NCI-H2196 (cell line): ENCODE measurements at regions not wholly inside any gene's neighbourhood (a gene's known extent, or its start where the extent isn't known, plus 50 kb on each side); places are given as distances from the start of the nearest gene placed in this dataset.
"Not testable (repeated sequence)": the region's sequence is repeated elsewhere in the genome, so short reads cannot be mapped to it uniquely, and the experiment has no call there.

ENCODE experiments used
- DNase-seq: peaks from one replicate; lab custom pipeline; 2025; ENCODE audit not compliant: unreplicated experiment; lab: John Stamatoyannopoulos, UW

DNA sequence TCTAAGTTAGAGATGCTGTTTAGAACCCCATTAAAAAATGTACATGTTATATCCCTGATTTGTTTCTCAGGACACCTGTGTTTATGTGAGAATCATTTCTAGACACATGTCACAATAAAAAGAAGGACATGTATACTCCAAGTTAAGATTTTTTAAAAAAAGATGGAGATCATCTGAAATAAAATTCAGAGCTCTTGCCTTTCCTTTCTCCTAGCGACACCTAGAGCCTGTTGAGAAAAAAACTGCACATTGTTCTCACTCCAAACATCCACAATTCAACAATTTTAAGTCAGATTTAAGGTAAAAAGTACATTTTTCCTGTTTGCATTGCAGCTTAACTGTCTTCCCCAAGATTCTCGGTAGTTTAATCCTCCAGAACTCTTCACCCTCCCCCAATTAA is 171.8 kb downstream of the ATP6V0E2 start:
- not testable (repeated sequence) for DNase-seq

DNA sequence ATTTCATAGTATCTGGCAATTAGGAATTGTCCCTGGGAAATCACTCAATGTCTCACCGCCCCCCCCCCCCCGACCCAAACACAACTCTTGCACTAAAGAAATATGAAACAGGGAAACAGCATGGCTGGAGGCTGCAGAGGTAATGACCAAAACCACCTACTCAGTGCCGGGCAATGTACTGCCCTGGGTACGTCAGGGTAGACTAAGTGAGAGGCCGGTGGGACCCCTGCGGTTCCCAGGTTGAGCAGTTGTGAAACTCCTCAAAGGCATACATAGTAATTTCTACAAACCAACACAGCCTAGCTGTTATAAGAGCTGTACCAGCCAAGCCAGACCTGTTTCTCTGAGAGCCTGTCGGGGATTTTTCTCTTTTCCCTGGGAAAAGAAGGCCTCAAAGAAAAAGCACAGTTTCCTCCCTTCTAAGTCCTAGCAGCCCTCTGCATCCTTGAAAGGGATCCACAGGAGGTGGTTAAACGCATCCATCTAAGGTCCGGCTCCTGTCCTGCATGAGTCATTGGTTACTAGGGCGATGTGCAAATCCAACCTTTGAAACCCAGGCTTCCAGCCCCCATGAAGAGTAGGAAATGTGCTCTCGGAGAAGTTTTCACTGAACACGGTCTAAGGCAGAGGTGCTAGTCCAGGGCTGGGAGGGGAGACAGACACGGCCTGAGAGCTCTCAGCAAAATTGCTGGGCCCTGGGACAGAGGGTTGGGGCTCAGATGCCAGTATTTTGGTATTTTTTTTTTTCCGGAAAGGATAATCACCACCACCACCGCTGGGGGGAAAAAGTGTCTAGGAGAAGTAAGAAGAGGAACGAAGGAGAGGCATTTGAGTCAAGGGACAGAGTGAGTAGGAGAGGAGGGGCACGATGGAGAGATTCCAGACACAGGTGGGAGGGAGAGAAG is 172.8 kb downstream of the ATP6V0E2 start:
- not testable (repeated sequence) for DNase-seq

DNA sequence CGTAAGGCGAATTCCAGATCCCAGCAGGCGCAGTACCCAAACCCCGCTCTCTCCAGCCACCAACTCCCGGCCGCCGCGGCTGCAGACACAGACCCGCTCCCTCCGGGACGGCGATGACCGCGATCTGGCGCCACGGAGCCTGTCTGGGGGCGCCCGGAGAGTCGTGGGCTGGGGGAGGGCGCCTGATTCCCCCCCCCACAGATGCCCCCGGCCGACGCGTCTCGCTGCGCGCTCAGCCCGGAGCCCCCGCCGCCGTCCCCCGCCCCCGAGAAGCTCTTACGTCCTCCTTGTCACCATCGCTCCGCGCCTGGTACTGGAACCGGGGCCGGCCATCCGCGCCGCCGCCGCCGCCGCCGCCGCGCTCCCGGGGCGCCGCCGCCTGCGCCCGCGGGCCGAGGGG is 173.6 kb downstream of the ATP6V0E2 start:
- not testable (repeated sequence) for DNase-seq

- not testable (repeated sequence) for DNase-seq
Observed at GRCh38 chr7:150047772-150048171, 174.0 kb downstream of the ATP6V0E2 start.

GRCh38 chr7:150048244-150049011 is 174.7 kb downstream of the ATP6V0E2 start:
- DNase-seq = not testable (repeated sequence)

- DNase-seq = peak; percentile 31
Observed at GRCh38 chr7:150049012-150049655, 175.4 kb downstream of the ATP6V0E2 start.

DNA sequence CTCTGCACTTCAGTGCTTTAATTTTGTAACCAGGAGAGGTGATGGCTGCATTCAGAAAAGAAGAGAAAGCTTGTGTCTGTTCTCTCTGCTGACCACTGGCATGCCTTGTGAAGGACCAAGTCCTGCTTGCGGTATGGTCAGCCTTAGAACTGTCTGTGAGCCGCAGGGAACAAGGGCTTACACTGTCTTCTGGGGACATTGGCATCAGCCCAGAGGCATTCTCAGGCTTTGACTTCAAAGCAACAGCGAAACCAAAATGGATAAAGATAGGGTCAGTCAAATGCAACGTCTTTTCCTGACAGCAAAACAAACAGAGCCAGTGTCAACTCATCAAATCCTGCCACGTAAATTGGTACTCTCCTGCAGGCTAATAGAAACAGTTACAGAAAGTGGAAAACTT is 179.6 kb downstream of the ATP6V0E2 start:
- DNase-seq = not testable (repeated sequence)

GRCh38 chr7:150054242-150054641 is 180.5 kb downstream of the ATP6V0E2 start:
- not testable (repeated sequence) for DNase-seq

- DNase-seq = not testable (repeated sequence)
Observed at GRCh38 chr7:150060259-150061221, 186.8 kb downstream of the ATP6V0E2 start.

DNA sequence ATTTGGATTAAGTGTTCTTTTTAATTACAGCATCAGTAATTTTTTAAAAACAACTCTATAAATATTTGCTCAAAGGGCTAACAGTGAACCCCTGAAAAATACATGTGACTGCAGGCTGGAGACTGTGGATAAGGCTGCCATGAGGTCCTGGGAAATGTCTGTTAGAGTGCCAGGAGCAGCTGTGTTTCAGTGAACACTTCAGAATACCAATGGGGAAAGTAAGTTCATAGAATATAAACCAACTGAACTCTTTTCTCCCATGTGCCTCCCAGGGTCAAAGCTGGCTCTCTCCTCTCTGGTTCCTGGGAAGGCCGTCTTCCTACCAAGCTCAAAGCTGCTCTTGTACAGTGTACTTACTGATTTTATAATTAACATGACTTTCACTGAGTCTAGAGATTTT is 189.4 kb downstream of the ATP6V0E2 start:
- not testable (repeated sequence) for DNase-seq

DNA sequence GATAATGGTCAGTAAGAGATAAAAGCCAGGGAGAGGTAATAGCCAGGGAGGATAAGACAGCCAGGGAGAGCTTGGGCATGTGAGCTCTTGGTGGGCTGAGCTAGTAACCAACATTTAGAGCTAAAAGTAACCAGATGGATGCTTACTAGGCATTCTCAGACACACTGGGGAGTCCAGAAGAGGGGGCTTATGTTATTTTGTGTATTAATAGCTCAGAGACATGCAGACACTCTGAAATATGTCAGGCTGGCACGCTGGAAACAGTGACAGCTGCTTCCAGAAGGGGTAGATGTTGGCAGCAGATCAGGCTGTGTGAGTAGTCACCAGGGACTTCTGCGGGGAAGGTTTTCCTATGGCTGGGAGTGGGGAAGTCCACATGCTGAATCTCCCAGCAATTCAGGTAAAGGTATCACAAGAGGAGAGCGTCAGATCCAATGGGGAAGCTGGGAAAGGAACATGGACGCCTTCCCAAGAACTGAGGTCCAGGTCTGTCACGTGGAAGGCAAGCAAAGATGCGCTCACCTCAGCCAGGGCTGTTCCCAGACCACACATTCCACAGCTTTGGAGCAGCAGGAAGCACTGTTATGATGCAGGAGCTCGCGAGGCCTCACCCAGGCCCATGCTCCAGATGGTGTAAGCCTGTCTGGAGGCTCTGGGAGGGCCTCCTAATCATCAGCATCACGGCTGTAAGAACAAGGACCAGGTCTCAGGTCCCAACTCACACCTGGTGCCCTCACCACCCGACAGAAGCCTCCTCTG is 196.0 kb downstream of the ATP6V0E2 start:
- not testable (repeated sequence) for DNase-seq

DNA sequence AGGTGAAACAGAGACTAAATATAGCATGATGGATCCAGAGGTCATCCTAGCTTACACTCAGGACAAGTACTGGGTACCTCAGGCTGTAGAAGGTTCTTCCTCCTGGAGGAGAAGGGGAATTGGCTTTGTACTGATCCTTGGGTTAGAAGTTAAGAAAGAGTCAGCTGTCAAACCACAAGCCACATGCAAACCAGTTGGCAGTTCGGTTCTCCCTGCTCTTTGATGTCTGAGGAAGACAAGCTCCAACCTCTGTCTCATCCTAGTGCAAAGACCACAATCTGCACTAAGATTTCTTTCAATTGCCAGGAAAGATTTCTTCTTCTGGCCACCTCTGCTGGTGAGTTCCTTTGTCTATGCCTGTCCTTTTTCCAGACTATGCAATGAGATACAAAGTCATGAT is 203.8 kb downstream of the ATP6V0E2 start:
- DNase-seq = not testable (repeated sequence)

DNA sequence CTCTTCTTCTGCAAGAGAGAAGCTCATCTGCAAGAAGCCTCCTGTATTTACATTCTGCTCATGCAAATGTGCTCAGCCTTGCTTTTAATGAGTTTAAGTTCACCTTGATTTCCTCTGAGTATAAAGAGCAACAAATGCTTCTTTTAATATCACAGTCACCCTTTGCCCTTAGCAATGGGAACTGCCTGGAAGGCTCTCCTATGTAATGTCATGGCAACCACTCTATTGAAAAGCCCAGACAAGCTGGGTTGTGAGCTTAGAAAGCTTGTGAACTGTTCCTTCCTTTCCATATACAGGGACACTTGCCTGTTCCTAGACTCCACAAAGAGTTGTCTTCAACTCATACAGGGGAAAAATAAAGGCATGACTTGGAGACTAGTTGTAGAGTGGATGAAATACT is 208.1 kb downstream of the ATP6V0E2 start:
- DNase-seq = not testable (repeated sequence)

GRCh38 chr7:150084724-150085123 is 211.0 kb downstream of the ATP6V0E2 start:
- DNase-seq = not testable (repeated sequence)

GRCh38 chr7:150087478-150087877 is 213.7 kb downstream of the ATP6V0E2 start:
- DNase-seq = not testable (repeated sequence)

GRCh38 chr7:150089139-150089538 is 215.4 kb downstream of the ATP6V0E2 start:
- DNase-seq = not testable (repeated sequence)

DNA sequence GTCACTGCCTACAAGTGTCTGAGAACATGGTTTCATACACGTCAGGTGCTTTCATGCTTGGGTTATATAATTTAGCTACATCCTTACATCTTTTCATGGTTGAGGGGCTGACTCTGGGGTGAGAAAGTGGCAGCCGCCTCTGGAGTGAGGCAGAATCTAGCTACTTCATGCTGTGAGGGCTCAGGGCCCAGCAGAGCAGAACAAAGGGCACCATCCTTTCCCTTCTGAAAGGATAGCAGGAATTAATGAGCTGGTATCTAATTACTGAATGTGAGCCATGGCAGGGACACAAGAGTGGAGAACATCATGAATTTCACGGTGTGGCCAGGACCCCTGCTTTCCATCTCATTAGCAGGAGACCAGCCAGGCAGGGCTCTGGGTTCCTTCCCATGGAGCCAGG is 217.0 kb downstream of the ATP6V0E2 start:
- not testable (repeated sequence) for DNase-seq

- not testable (repeated sequence) for DNase-seq
Observed at GRCh38 chr7:150093897-150094296, 220.1 kb downstream of the ATP6V0E2 start.

DNA sequence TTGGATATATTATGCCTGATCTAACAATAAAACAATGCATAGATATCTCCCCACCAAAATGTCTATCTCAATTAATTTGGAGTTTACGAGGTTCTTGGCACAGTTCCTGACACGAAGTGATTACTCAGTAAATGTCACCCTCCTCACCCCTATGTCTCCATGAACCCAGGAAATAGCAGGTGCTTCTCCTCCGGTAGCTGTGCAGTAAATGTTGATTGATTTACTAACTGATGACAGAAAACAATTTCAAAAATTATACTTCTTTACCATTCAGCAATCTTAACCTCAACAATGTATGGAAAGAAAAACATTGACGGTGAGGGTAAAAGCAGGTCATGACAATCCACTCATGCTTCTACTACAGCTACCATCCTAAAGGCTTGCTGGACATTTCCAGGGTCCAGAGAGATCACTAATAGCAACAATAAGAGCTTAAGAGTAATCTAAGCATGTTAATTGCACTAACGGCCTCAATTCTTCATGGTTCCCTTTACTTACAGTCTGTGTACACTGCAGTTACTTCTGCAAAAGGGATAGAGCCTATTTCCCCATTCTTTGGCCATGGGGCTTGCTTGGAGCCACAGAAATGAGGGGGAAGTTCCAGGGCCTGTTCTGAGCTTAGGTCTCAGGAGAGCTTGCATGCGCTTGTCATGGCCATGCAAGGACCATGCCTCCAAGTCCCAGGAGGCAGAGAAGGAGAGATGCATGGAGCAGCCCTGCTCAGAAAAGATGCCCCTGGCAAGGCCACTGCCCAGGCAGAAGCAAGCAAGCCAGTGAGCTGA is 222.6 kb downstream of the ATP6V0E2 start:
- not testable (repeated sequence) for DNase-seq
